Retina (tissue), 1 donor: ENCODE measurements at regions not wholly inside any gene's neighbourhood (a gene's known extent, or its start where the extent isn't known, plus 50 kb on each side); places are given as distances from the start of the nearest gene placed in this dataset.
"Not testable (repeated sequence)": the region's sequence is repeated elsewhere in the genome, so short reads cannot be mapped to it uniquely, and the experiment has no call there.

ENCODE experiments used
- DNase-seq: peaks from one replicate; pipeline ENCODE4 v3.0.0-alpha.2; 2016

GRCh38 chr7:97928844-97929243 is 56.6 kb upstream of the ASNS start:
- not testable (repeated sequence) for DNase-seq

GRCh38 chr7:97927790-97928748 is 55.9 kb upstream of the ASNS start:
- DNase-seq: peak; percentile 91
